K562 (cell line): ENCODE measurements at regions not wholly inside any gene's neighbourhood (a gene's known extent, or its start where the extent isn't known, plus 50 kb on each side); places are given as distances from the start of the nearest gene placed in this dataset.
A peak's percentile ranks its signal among the peaks of the same experiment; 100 is the strongest.

Experiments
- ATAC-seq: fragments of 200-7000 bp; cut with Tn5 transposase; 3 replicates; pipeline ENCODE4 v1.9.1; 2020; ENCODE audit warnings: moderate library complexity
- BruUV-seq: library from RNA; stranded (reverse); fragments of 400-500 nt; replicated peaks from 2 replicates; lab custom pipeline; 2021; lab: Mats Ljungman, UMichigan
- CTCF ChIA-PET: fragments of 300-600 bp; formaldehyde crosslinking; extraction: SDS; loops from one replicate; lab custom pipeline; 2021; ENCODE audit warnings: low intra/inter-chr PET ratio; lab: Yijun Ruan, JAX
- POLR2A ChIA-PET: fragments of 300-600, 350-650 bp; sonication (Branson Sonifier 250); formaldehyde crosslinking; extraction: SDS; loops from one replicate; lab custom pipeline; 2021; ENCODE audit warnings: antibody characterized with exemption, inconsistent platforms; lab: Yijun Ruan, JAX
- DNase-seq, 4 experiments: peaks; one replicate each; pipeline versions ENCODE4 v3.0.0 to v3.0.0-alpha.2; 2011 to 2018; ENCODE audit warnings: low spot score in 3 of 4, mixed read lengths in 3 of 4; ENCODE audit errors: extremely low read depth in 1 of 4
- FAIRE-seq: peaks from 2 replicates; lab custom pipeline; 2011; peaks lifted over from hg19 to GRCh38; lab: Jason Lieb, UNC
- H2AFZ ChIP-seq: 2 replicates; pipeline ENCODE4 v1.6.0; 2011; ENCODE audit warnings: low read depth, low read length, control low read depth, inconsistent platforms
- H3K27ac ChIP-seq: fragments of 200-600 bp; 3 replicates; pipeline ENCODE4 v1.8.0; 2011; ENCODE audit warnings: low read depth, mild to moderate bottlenecking, control low read depth, inconsistent platforms, low read length, moderate library complexity, mixed read lengths; ENCODE audit errors: extremely low read depth
- H3K27me3 ChIP-seq, 2 experiments: fragments of 300-600 bp in 1 of 2; 2 replicates in 1 of 2; 3 replicates in 1 of 2; pipeline versions ENCODE4 v1.6.0 to v1.8.0; 2011; ENCODE audit warnings: inconsistent platforms in 2 of 2, low read length in 2 of 2, mild to moderate bottlenecking in 1 of 2, mixed read lengths in 1 of 2, moderate library complexity in 1 of 2; ENCODE audit not compliant: control insufficient read depth in 2 of 2, insufficient read depth in 2 of 2
- H3K36me3 ChIP-seq: fragments of 300-600 bp; 3 replicates; pipeline ENCODE4 v1.8.0; 2011; ENCODE audit warnings: mild to moderate bottlenecking, low read length, inconsistent platforms; ENCODE audit not compliant: control insufficient read depth, insufficient read depth
- H3K4me1 ChIP-seq, 2 experiments: fragments of 200-600 bp in 1 of 2; replicated peaks in 1 of 2; 2 replicates in 1 of 2; 3 replicates in 1 of 2; pipeline versions ENCODE4 v1.5.1 to v1.8.0; 2011; ENCODE audit warnings: inconsistent platforms in 2 of 2, low read length in 2 of 2, mild to moderate bottlenecking in 1 of 2, mixed read lengths in 1 of 2, moderate library complexity in 1 of 2; ENCODE audit not compliant: control insufficient read depth in 2 of 2, insufficient read depth in 2 of 2
- H3K4me2 ChIP-seq: 2 replicates; pipeline ENCODE4 v1.6.1; 2011; ENCODE audit warnings: low read length, control low read depth, inconsistent platforms, mixed read lengths; ENCODE audit not compliant: insufficient read depth
- H3K4me3 ChIP-seq: fragments of 200-600 bp; sonication (generic), shearing (Covaris generic); 2 replicates; pipeline ENCODE4 v1.5.1; 2016; ENCODE audit warnings: control low read depth, inconsistent platforms
- H3K79me2 ChIP-seq: fragments of 200-600 bp; 3 replicates; pipeline ENCODE4 v1.8.0; 2011; ENCODE audit warnings: low read length, inconsistent platforms; ENCODE audit not compliant: control insufficient read depth, insufficient read depth
- H3K9ac ChIP-seq, 2 experiments: 2 replicates each; pipeline versions ENCODE4 v1.6.0 to v1.6.1; 2011; ENCODE audit warnings: low read depth in 2 of 2, low read length in 2 of 2, control low read depth in 1 of 2, inconsistent platforms in 1 of 2, mild to moderate bottlenecking in 1 of 2, mixed read lengths in 1 of 2; ENCODE audit not compliant: insufficient read depth in 1 of 2
- H3K9me1 ChIP-seq: one replicate; pipeline ENCODE4 v1.6.0; 2011; ENCODE audit warnings: inconsistent platforms, mild to moderate bottlenecking, low read length, moderate library complexity; ENCODE audit not compliant: control insufficient read depth, insufficient read depth
- H3K9me3 ChIP-seq: replicated peaks from 2 replicates; pipeline ENCODE4 v1.5.1; 2011; ENCODE audit warnings: low read depth, low read length, inconsistent platforms; ENCODE audit not compliant: control insufficient read depth, insufficient read depth
- H4K20me1 ChIP-seq: replicated peaks from 2 replicates; pipeline ENCODE4 v1.6.1; 2011; ENCODE audit warnings: low read length, inconsistent platforms, mixed read lengths; ENCODE audit not compliant: control insufficient read depth, insufficient read depth
- EZH2 ChIP-seq: IDR thresholded peaks from 2 replicates; pipeline ENCODE4 v1.6.1; 2012; ENCODE audit warnings: low read depth, mild to moderate bottlenecking, inconsistent platforms, low read length, borderline replicate concordance
- MEIS2 ChIP-seq: fragments of 450-650 bp; IDR thresholded peaks from 2 replicates; pipeline ENCODE4 v1.6.1; 2014; ENCODE audit warnings: mild to moderate bottlenecking; ENCODE audit not compliant: partially characterized antibody
- RBM39 ChIP-seq: fragments of 200-400 bp; formaldehyde crosslinking; optimal IDR thresholded peaks from 2 replicates; pipeline ENCODE3; 2018; ENCODE audit warnings: low read depth, low read length
- TAF9B ChIP-seq: fragments of 450-650 bp; IDR thresholded peaks from 2 replicates; pipeline ENCODE4 v1.6.1; 2018; ENCODE audit warnings: mild to moderate bottlenecking; ENCODE audit not compliant: partially characterized antibody
- YY1 ChIP-seq, 3 experiments: IDR thresholded peaks; 2 replicates each; pipeline ENCODE4 v1.6.1; 2011; ENCODE audit warnings: low read length in 2 of 3, mild to moderate bottlenecking in 2 of 3, moderate library complexity in 2 of 3, borderline replicate concordance in 1 of 3, control low read depth in 1 of 3, low read depth in 1 of 3; ENCODE audit not compliant: insufficient read depth in 3 of 3, insufficient replicate concordance in 2 of 3, control insufficient read depth in 1 of 3, insufficient read length in 1 of 3; ENCODE audit errors: extremely low read depth in 1 of 3
- WGBS: fragments of 100-300 bp; shearing (Covaris generic); methylation state at CpG from one replicate; pipeline ENCODE4 v1.1.6; 2016; ENCODE audit warnings: low coverage, mixed read lengths; ENCODE audit not compliant: insufficient coverage; ENCODE audit errors: missing lambda C conversion rate; 5-methylcytosine and 5-hydroxymethylcytosine counted together
- in situ Hi-C: fragments of 300-500 bp; cut with MboI; formaldehyde crosslinking; loops from 4 replicates; pipeline ENCODE4 v1.15.0; 2018; ENCODE audit warnings: inconsistent platforms, mixed read lengths
- intact Hi-C: fragments of 100-400 bp; cut with micrococcal nuclease; formaldehyde crosslinking; loops from 2 replicates; pipeline ENCODE4 v1.14.2; 2022
- TF ChIP-seq, protein P1 (sequence below): fragments of 450-650 bp; formaldehyde crosslinking; IDR thresholded peaks from 2 replicates; pipeline ENCODE4 v1.4.0; 2022; ENCODE audit warnings: missing genetic modification characterization
- TF ChIP-seq, protein P2 (sequence below), 2 experiments: fragments of 200-800 bp in 1 of 2; sonication (Bioruptor generic) in 1 of 2; sonication (generic) in 1 of 2; formaldehyde crosslinking in 1 of 2; IDR thresholded peaks in 1 of 2; conservative IDR thresholded peaks in 1 of 2; 2 replicates each; pipeline versions ENCODE4 v1.5.0 to v1.6.1; 2016 to 2020; ENCODE audit warnings: missing compliant biosample characterization in 1 of 2, missing genetic modification characterization in 1 of 2, missing genetic modification reagents in 1 of 2

DNA sequence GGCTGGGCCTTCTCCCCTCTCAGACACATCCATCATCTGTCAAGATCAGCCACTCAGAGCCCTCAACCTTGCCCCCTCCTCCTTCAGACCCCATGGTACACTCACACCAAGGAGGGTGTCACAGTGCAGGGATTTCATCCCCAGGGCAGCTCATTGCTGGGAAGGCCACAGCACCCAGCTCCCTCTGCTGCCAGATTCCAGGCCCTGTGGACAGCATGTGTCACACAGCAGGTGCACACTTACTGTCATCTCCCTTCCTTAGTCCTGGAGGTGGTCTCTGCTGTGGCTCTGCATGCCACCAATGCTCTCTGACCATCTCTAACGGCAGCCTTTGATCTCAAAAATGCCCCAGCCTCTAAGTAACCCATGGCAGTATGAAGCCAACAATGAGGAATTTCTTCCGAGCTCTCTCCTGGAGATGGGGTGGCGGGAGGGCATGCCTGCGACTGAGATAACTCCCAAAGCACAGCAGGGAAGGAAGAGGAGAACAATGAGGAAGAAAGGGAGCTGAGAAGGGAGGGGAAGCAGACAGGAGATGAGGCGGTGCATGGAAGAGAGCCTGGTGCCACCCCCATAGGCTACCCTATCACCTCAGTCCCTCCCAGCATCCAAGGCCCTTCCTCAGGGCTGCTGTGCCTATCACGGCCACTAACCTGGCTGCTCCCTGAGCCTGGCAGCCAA lies 101.0 kb downstream of the SINHCAF start:
- Histone ChIP-seq H3K9me1 (no peaks in the 10 kb centered on the region), H3K4me2 (no peak overlapping the region), H3K9me3 (no peaks in the 10 kb centered on the region), H3K79me2 (no peaks in the 10 kb centered on the region), H2AFZ (no peak overlapping the region), H3K9ac (0 out of 4 replicates have a peak overlapping the region, but pooled peaks of 1 of the 2 experiments have one; percentile 24), H4K20me1 (peaks cover 6% of the 10 kb centered on the region; the same call in 1 of the 2 replicates), H3K27ac (no peak overlapping the region), H3K4me1 (no peaks in the 10 kb centered on the region), H3K36me3 (no peaks in the 10 kb centered on the region), H3K27me3 (peaks cover 6 to 61% of the 10 kb centered on the region in 2 experiments; a peak in 3 of 5 replicates), H3K4me3 (no peak overlapping the region)
- ChIA-PET POLR2A (interaction anchor here (0.7 kb wide), 2 partner anchors 1380 to 1412 kb away, joined by 3 read pairs; no protein-coding TSS in a partner anchor), CTCF (no interaction called here)
- no TSS peak for BruUV-seq
- intact Hi-C loops (no loop called here), in situ Hi-C loops (loop anchor here (25.0 kb wide), 1 partner anchor 1688 kb away; no protein-coding TSS in a partner anchor)
- WGBS: 0% methylated on average over 6 of the region's 6 CpGs
- ATAC-seq: no peak
- FAIRE-seq: no peak
- DNase-seq: no peak
- TF ChIP-seq, protein P1, sequence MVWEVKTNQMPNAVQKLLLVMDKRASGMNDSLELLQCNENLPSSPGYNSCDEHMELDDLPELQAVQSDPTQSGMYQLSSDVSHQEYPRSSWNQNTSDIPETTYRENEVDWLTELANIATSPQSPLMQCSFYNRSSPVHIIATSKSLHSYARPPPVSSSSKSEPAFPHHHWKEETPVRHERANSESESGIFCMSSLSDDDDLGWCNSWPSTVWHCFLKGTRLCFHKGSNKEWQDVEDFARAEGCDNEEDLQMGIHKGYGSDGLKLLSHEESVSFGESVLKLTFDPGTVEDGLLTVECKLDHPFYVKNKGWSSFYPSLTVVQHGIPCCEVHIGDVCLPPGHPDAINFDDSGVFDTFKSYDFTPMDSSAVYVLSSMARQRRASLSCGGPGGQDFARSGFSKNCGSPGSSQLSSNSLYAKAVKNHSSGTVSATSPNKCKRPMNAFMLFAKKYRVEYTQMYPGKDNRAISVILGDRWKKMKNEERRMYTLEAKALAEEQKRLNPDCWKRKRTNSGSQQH (CRISPR knock-in tag): no peak
- TF ChIP-seq, protein P2, sequence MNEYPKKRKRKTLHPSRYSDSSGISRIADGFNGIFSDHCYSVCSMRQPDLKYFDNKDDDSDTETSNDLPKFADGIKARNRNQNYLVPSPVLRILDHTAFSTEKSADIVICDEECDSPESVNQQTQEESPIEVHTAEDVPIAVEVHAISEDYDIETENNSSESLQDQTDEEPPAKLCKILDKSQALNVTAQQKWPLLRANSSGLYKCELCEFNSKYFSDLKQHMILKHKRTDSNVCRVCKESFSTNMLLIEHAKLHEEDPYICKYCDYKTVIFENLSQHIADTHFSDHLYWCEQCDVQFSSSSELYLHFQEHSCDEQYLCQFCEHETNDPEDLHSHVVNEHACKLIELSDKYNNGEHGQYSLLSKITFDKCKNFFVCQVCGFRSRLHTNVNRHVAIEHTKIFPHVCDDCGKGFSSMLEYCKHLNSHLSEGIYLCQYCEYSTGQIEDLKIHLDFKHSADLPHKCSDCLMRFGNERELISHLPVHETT (CRISPR knock-in tag; conservative IDR thresholded peaks at IDR 0.05 in 1 of 2, IDR thresholded peaks at IDR 0.05 in 1 of 2): no peak
- TF ChIP-seq YY1 (IDR thresholded peaks at IDR 0.05; ENCODE audit: borderline replicate concordance in 1 of 3, control insufficient read depth in 1 of 3, extremely low read depth in 1 of 3, insufficient read depth in 3 of 3, insufficient read length in 1 of 3, insufficient replicate concordance in 2 of 3, low read depth in 1 of 3, low read length in 2 of 3) (no peak), MEIS2 (no peak), TAF9B (no peak), RBM39 (no peak), EZH2 (no peak)
